ENCODE measurements at regions not wholly inside any gene's neighbourhood (a gene's known extent, or its start where the extent isn't known, plus 50 kb on each side); places are given as distances from the start of the nearest gene placed in this dataset.
A peak's percentile ranks its signal among the peaks of the same experiment; 100 is the strongest.

DNA sequence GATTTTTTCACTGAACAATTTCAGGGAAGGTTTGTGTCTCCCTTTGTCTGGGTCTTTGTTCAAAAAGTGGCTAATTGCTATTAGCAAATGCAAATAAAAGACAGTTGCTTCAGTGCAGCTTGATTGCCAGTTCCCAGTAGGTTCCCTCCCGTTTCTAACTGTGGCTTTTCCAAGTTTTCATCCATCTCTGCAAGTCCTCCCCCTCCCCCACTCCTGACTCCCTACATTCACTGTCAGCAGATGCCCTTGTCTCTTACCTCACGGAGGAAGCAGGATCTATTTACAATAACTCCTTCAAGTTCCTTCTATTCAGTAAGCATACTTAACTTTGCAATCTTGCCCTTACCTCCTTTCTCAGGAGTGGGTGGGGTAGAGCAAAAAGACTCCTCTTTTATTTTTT is 55.4 kb upstream of the SCEL start:
- DNase-seq, result no peak

DNA sequence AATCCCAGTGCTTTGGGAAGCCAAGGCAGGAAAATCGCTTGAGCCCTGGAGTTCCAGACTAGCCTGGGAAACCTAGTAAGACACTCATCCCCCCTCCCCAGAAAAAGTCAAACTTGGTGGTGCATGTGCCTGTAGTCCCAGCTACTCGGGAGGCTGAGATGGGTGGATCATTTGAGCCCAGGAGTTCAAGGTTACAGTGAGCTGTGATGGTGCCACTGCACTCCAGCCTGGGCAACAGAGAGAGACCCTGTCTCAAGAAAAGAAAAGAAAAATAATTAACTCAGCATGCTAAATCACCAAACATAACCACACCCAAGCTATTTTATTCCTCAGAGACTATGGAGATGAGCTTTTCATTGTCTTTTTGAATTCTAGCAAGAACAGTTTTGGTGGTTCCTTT is 56.2 kb upstream of the SCEL start:
- DNase-seq, result no peak

DNA sequence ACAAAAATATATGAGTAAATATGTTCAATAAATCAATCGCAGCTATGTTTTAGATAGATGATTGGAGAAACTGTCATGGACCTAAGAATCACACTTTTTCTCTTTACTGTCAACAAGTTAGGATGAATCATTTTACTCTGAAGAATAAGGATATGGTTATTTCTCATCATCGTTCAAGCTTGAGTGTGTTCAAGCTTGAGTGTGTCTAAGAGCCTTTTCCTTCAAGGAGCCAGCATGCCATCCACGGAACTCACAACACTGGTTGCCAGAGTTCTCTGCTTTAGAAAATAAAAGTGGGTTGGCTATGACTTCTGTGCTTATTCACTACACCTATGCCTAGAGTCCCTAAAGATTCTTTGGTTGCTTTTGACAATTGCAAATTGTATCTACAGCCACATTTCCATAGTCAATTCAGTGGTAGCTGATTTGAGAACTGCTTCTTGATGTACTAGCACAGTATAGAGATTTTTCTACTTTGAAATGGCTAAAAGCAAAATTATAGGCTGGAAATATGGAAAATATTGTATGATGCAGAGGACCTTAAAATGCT is 58.1 kb upstream of the SCEL start:
- DNase-seq, result no peak

DNA sequence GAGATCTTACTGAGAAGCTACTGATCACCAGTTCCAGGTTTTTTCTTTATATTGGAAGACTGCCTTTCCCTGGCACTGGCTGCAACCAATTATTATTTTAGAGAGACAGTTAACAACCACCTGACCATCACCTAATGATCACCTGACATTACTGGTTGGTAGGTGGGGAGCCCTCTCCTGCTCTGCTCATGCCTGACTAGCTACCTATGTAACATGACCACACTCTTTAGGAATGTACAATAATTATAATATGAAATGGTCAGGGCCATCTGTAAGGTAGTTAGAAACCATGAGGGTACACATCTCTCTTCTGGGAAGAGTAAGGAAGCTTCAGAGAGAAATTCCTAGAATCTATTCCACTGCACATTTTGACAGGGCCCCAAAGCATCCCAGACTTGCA is 59.0 kb upstream of the SCEL start:
- no peak for DNase-seq

DNA sequence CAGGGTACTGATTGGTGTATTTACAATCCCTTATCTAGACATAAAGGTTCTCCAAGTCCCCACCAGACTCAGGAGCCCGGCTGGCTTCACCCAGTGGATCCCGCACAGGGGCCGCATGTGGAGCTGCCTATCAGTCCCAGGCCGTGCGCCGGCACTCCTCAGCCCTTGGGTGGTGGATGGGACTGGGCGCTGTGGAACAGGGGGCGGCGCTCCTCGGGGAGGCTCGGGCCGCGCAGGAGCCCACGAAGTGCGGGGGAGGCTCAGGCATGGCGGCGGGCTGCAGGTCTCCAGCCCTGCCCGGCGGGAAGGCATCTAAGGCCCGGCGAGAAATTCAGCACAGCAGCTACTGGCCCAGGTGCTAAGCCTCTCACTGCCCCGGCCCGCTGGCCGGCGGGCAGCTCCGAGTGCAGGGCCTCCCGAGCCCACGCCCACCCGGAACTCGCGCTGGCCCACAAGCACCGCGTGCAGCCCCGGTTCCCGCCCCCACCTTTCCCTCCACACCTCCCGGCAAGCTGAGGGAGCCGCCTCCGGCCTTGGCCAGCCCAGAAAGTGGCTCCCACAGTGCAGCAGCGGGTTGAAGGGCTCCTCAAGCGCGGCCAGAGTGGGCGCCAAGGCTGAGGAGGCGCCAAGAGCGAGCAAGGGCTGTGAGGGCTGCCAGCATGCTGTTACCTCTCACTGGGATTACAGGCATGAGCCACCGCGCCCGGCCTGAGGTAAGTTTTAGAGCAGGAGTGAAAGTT is 60.0 kb upstream of the SCEL start:
- DNase-seq, result no peak

DNA sequence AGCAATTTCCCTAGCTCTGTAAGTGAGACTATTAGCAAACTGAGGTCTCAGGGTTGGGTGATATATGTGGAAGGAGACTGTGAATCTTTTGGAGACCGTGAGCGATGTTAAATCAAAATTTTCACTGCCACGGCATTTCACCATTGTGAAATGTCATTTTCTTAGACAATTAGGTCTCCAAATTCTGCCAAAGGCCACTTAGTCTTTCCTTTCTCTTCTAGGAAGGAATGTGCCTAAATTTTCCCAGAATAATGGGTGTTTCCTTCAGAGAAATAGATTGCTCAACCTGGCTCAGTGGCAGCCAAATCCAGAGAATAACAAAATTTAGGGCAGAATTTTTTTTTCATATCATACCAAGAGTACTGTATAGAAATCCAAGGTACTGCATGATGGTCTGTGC is 64.5 kb upstream of the SCEL start:
- no peak for DNase-seq

DNA sequence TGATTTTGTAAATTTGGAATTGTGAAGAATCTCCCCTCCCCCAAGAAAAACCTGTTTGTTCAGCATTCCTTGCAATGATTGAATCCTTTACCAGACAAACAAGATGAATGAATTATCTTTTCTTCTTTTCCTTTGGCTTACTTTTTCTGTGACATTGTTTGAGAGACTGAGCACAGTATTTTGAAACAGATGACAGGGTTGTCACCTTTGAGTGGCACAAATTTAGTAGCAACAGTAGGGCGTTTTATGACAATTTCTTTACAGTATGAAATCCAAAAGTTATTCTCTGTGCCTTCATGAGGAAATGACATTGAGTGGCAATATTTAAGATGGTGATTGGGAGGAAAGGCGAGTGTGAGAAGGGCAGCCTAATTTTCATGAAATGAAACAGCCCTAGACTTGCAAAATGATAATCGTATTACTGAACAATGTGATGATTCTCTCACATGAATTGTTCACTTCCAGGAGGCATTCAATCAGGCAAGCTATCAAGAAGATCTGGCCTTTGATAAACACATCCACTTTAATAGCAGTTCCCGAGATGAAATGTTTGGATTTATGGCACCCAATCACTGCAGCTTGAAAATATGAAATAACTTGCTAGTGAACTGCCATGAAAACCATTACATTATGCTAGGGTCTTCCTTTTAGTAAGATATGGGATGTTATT is 68.6 kb upstream of the SCEL start:
- DNase-seq, result no peak

DNA sequence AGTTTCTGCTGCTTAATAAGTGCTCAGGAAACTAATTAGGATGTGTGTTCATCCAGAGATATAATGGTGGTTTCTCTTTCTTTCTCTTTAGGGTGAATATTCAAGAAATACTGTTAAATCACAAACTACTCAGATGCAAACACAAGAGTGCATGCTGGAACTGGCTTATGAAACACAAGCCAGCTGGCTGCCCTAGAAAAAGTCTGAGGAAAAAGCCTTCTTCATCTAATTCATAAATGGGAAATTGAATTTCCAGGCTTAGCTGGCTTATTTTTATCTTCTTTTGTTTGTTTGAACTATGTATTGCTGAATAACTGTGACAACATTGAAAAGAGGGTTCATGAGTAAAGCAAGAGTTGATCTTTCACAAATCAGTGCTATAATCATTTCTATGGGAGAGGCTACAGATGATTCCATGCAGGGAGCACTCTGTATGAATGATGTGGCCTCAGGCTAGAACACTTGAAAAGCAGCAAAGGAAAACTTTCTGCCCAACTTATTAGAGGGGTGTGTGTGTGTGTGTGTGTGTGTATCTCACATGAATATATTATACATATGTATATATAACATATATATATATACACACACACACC is 69.8 kb upstream of the SCEL start:
- DNase-seq, result no peak

DNA sequence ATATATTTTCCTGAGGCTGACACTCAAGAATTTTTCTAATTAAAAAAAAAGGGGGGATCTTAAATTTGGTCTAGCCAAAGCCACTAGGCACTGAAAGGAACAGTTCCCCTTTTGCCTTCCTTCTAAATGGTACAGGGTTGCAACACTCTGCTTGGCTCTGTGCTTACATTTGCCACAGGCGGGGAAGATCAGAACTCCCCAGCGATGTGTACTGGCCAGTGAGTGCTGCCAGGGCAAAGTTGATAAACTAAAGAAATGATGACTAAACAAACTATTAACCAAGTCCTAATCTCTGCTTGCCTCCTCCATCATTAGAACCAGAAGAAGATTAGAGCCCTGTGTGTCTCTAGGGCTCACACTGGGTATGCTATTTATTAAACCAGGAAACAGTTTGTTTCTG is 75.3 kb upstream of the SCEL start:
- DNase-seq, result no peak

DNA sequence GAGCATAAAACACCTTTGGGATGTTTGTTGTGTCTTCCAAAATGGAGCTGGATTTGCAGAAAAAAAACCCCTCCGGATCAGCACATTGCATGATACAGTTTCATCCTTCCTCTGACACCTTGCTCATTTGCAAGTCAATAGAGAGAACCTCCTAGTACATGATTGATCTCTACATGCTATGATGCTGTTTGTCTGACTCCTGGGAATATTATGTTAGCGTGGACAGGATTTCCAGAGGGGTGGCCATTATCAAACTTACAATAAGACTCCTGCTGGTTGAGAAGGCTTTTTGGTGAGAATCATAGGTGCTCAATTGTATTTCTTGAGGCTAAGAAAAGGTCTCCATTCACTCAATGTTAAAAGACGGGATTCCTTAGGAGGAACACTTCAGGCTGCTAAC is 75.9 kb upstream of the SCEL start:
- DNase-seq, result no peak

DNA sequence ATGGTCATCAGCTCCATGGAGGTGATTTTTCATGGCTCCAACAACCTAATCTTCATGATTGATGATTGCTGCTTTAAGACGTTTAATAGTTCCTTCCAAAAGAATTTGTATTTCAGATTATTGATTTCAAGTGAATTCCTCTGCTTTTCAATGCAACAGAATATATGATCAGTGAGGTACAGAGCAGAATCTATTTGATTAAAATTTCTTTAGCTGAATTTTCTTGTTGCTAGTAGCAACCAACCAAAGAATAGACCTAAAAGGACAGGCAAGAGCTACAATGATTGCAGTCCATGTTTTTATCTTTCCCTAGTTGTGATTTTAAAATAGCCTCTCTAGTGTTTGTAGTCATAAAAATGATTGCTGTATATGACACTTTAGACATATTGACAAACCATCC is 76.8 kb upstream of the SCEL start:
- DNase-seq, result no peak

DNA sequence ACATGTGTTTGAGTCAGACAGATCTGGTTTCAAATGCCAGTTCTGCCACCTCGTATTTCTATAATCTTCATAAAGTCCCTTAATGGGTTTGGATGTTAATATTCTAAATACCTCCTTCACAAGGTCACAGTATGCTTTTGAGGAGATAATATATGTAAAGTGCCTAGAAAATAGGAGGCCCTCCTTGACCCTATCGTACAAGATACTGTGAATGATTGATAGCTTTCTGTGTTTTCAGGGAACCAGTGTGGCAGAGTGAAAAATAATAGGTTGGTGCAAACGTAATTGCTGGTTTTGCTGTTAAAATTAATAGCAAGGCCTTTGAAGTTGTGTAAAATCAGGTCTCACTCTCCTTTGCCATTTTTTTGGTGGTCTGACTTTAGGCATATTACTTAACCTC is 77.5 kb upstream of the SCEL start:
- DNase-seq, result no peak

DNA sequence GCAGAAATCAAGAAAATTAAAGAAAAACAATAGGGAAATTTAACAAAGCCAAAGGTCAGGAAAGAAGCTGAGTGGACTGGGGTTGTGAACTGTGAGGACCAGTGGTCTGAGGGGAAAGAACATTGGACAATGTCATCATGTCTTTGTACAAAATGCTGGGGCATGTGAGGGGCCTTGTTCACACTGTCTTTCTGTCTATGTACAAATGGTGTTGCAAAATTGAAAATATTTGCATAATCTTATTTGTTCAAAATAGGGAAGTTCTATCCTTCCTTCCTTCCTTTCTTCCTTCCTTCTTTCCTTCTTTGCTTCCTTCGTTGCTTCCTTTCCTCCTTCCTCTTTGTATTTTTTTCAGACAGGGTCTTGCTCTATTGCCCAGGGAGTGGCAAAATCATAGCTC is 79.2 kb upstream of the SCEL start:
- no peak for DNase-seq

DNA sequence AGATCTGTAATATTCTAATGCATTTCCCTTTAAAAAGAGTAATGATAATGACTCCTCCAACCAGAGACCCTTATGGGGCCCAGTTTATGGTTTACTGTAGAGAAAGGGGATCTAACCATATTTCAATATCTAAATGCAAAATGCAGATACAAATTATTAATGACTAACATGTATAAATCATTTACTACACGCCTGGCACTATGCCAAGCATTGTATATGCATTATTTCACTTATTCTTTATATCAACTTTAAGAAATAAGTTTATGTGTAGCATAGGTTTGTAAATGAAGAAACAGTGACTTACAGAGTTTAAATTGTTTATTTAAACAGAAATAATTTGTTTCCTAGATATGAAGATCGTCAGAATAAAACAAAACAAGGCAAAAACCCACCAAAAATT is 86.2 kb upstream of the SCEL start:
- DNase-seq, result no peak

DNA sequence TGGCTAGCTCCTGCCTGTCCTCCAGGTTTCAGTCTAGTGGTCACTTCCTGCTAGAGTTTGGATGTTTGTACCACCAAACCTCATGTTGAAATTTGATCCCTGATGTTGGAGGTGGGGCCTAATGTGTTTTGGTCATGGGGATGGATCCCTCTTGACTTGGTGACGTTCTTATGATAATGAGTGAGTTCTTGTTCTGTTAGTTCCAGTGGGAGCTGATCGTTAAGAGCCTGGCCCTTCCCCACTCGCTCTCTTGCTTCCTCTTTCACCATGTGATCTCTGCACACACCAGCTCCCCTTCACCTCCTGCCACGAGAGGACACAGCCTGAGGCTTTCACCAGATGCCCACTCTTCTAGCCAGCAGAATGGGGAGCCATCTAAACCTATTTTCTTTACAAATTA is 86.8 kb upstream of the SCEL start:
- no peak for DNase-seq

DNA sequence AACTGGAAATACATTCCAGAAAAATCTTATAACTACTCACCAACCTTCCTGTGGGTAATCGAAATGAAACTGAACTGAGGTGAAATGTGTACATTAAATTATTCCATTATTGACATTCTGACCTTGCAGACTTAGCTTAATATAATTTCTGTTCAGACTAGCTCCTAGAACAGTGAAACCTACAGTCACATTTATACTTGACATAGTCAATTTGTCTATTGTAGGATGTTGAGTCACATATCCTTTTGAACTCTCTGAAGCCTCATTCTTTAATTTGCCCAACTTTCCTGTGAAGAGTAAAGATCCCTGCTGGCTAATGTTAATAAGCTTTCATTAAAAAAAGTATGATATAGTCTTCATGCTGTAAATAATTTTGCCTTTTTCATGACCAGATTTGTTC is 92.0 kb upstream of the SCEL start:
- no peak for DNase-seq

DNA sequence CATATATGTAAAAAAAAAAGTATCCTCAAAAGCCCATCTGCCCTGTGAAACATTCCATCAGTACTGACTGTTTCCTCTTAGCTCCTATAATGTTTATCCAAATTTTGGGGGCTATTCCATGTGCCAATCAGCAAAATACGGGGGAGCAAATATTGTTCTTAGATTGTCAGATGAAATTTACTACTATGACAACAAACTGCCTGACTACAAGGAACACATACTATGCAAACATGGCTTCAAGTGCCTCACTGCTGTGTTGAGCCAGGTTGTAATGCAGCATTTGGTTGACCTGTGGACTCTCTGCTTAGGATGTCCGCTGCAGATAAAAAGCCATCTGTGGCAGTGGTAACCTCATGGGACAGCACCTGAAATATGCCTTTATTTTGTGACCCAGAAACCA is 98.2 kb upstream of the SCEL start:
- DNase-seq, result no peak

DNA sequence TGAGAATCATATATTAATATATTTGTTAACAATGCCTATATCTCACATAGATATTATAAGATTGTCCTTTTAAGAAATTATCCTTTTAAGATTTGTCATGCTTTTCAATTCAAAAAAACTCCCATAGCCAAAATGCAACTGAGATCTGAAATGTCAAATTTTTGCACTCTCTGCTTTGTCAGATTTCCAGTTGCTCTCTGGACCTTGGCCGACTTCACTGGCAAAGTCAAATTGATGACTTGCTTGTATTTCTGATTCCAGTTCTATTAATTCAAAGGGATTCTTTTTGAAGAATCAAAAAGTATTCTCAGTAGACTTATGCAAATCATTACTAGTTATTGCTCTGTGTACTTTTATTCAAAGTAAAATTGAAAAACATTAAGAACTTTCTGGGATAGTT is 101.2 kb upstream of the SCEL start:
- no peak for DNase-seq

DNA sequence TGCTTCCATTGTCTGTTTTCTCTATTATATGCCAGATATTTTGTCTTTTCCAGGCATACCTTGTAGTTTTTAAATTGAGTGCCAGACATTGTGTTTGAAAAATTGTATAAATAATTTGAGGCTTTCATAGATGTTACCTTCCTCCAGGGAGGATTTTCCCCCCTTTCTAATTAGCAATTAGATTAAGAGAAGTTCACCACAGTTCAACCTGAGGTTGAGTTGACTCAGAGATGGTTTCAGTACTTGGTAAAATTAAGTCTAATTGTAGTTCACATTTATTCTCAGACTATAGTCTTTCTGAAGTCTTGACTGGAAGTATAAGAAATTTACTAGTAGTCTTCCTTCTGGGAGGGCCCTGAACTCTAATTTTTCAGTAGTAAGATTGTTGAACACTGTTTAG is 104.1 kb upstream of the SCEL start:
- no peak for DNase-seq

DNA sequence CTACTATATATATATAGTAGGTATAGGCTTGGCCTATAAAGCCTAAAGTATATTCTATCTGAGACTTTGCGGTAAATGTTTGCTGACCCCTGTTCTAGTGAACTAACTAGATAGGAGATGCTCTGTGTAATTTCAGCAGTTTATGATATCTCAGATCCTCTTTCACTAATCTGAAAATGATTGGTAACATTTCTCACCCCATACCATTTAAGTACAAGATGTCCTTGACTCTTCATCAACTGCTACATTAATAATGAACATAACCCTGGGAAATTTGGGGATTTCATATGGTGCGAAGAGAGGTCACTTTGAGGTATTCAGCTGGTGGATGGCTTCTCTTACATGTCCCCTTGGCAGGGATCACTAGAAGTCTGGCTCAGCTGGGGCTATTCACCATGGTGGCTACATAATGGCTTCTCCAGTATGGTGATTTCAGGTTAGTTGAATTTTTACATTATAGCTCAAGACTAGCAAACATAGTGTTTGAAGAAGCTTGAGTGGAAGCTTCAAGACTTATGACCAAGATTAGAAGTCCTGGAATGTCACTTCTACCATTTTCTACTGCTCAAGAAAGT is 103.6 kb upstream of the MYCBP2 start:
- DNase-seq, result no peak

DNA sequence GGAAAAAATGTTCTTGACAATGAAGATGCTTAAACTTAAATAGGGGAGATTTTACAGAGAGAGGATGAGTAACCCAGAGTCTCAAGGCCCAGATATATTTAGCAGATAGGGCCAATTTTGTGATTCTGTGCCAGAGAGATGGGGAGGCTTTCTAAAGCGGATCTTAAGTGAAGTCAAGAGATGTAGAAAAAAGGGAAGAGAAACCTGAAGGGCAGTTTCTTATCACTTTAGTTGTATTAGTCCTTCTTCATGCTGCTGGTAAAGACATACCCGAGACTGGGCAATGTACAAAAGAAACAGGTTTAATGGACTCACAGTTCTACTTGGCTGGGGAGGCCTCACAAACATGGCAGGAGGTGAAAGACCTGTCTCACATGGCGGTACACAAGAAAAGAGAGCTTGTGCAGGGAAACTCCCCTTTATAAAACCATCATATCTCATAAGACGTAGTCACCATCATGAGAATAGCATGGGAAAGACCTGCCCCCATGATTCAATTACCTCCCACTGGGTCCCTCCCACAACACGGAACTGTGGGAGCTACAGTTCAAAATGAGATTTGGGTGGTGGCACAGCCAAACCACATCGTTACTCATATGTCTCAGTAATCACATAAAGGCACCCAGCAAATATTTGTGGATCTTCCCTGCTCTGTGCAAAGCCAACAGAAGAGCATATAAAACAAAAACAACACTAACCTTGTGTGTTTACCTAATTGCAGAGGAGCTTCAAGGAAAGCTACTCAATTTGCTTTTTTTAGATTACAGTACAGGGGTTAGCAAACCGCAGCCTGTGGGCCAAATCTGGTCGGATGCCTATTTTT is 102.6 kb upstream of the MYCBP2 start:
- peak; percentile 14 for DNase-seq

DNA sequence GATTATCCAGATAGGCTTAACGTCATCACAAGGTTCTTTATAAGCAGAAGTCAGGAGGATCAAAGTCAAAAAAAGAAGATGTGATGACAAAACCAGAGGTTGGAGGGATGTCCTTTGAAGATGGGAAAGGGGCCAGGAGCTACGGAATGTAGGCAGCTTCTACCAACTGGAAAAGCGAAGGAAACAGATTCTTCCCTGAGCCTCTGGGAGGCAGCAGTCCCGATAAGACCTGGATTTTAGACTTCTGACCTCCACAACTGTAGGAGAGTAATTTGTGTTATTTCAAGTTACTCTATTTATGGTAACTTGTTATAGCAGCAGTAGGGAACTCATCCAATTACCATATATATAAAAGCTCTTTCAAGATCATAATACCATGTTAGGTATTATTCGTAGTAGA is 98.8 kb upstream of the MYCBP2 start:
- no peak for DNase-seq

DNA sequence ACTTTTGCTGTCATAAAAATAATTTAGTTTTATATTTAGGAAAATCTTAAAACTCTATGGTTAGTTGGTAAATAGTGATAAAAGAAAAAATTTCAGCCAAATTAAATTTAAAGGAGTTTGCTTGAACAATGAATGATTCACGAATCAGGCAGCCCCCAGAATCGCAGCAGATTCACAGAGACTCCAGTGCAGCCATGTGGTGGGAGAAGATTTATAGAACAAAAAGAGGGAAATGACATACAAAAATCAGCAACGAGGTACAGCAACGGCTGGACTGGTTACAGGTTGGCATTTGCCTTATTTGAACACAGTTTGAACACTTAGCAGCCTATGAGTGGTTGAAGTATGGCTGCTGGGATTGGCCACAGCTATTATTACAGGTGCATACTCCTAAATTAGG is 96.4 kb upstream of the MYCBP2 start:
- no peak for DNase-seq
